ENCODE measurements at regions not wholly inside any gene's neighbourhood (a gene's known extent, or its start where the extent isn't known, plus 50 kb on each side); places are given as distances from the start of the nearest gene placed in this dataset.

DNA sequence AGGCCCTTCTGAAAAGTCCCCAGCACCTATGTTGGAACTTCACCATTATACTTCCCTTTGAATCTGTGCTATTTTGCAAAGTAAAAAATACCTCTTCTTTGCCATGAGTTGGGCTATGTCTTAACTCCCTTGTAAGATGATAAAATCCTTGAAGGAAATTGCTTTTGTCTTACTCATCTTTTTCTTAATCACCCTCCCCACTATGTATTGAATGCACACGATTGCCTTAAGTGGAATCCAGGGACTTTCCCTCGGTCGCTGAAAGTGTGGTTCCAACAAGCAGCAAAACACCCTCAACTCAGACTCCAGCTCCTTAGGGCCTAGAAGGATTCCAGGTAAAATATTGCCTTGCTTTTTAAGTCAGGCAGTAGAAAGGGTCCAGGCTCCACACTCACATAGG is 173.2 kb upstream of the ARL4C start:
- TF ChIP-seq, protein P1, sequence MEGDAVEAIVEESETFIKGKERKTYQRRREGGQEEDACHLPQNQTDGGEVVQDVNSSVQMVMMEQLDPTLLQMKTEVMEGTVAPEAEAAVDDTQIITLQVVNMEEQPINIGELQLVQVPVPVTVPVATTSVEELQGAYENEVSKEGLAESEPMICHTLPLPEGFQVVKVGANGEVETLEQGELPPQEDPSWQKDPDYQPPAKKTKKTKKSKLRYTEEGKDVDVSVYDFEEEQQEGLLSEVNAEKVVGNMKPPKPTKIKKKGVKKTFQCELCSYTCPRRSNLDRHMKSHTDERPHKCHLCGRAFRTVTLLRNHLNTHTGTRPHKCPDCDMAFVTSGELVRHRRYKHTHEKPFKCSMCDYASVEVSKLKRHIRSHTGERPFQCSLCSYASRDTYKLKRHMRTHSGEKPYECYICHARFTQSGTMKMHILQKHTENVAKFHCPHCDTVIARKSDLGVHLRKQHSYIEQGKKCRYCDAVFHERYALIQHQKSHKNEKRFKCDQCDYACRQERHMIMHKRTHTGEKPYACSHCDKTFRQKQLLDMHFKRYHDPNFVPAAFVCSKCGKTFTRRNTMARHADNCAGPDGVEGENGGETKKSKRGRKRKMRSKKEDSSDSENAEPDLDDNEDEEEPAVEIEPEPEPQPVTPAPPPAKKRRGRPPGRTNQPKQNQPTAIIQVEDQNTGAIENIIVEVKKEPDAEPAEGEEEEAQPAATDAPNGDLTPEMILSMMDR (IDR thresholded peaks at IDR 0.05) = no peak
- no peak for TF ChIP-seq POLR2A (IDR thresholded peaks at IDR 0.05)

Measured in heart left ventricle (tissue), 13 donors.